ENCODE measurements at regions not wholly inside any gene's neighbourhood (a gene's known extent, or its start where the extent isn't known, plus 50 kb on each side); places are given as distances from the start of the nearest gene placed in this dataset.

- DNase-seq (ENCODE audit: low spot score), result no peak
Measured at GRCh38 chr2:221693365-221693764, 121.3 kb upstream of the EPHA4 start.

GRCh38 chr2:221691571-221691970 is 119.5 kb upstream of the EPHA4 start:
- no peak for DNase-seq (ENCODE audit: low spot score)

- no peak for DNase-seq (ENCODE audit: low spot score)
Measured at GRCh38 chr2:221689140-221689539, 117.0 kb upstream of the EPHA4 start.

GRCh38 chr2:221680548-221680947 is 108.4 kb upstream of the EPHA4 start:
- DNase-seq (ENCODE audit: low spot score), result no peak

GRCh38 chr2:221677688-221678087 is 105.6 kb upstream of the EPHA4 start:
- DNase-seq (ENCODE audit: low spot score), result no peak

- DNase-seq (ENCODE audit: low spot score), result no peak
Measured at GRCh38 chr2:221676566-221677172, 104.6 kb upstream of the EPHA4 start.

GRCh38 chr2:221675201-221675908 is 103.3 kb upstream of the EPHA4 start:
- no peak for DNase-seq (ENCODE audit: low spot score)

- DNase-seq (ENCODE audit: low spot score), result no peak
Measured at GRCh38 chr2:221674446-221674845, 102.3 kb upstream of the EPHA4 start.

- DNase-seq (ENCODE audit: low spot score), result no peak
Measured at GRCh38 chr2:221673248-221673647, 101.1 kb upstream of the EPHA4 start.

GRCh38 chr2:221671515-221671914 is 99.4 kb upstream of the EPHA4 start:
- no peak for DNase-seq (ENCODE audit: low spot score)

- no peak for DNase-seq (ENCODE audit: low spot score)
Measured at GRCh38 chr2:221662689-221663391, 90.7 kb upstream of the EPHA4 start.

- DNase-seq (ENCODE audit: low spot score), result no peak
Measured at GRCh38 chr2:221657806-221658205, 85.7 kb upstream of the EPHA4 start.

- no peak for DNase-seq (ENCODE audit: low spot score)
Measured at GRCh38 chr2:221655300-221655699, 83.2 kb upstream of the EPHA4 start.

GRCh38 chr2:221653182-221653581 is 81.1 kb upstream of the EPHA4 start:
- no peak for DNase-seq (ENCODE audit: low spot score)

- peak; percentile 34 for DNase-seq (ENCODE audit: low spot score)
Measured at GRCh38 chr2:221649051-221649775, 77.1 kb upstream of the EPHA4 start.

GRCh38 chr2:221642447-221642846 is 70.3 kb upstream of the EPHA4 start:
- no peak for DNase-seq (ENCODE audit: low spot score)

- no peak for DNase-seq (ENCODE audit: low spot score)
Measured at GRCh38 chr2:221641181-221641871, 69.2 kb upstream of the EPHA4 start.

- no peak for DNase-seq (ENCODE audit: low spot score)
Measured at GRCh38 chr2:221640686-221641085, 68.6 kb upstream of the EPHA4 start.

GRCh38 chr2:221637851-221638250 is 65.7 kb upstream of the EPHA4 start:
- DNase-seq (ENCODE audit: low spot score), result no peak

GRCh38 chr2:221635949-221636348 is 63.8 kb upstream of the EPHA4 start:
- DNase-seq (ENCODE audit: low spot score), result no peak

- DNase-seq (ENCODE audit: low spot score), result no peak
Measured at GRCh38 chr2:221629468-221629867, 57.4 kb upstream of the EPHA4 start.

- no peak for DNase-seq (ENCODE audit: low spot score)
Measured at GRCh38 chr2:221624475-221624874, 52.4 kb upstream of the EPHA4 start.
